Panc1 (cell line): ENCODE measurements at regions not wholly inside any gene's neighbourhood (a gene's known extent, or its start where the extent isn't known, plus 50 kb on each side); places are given as distances from the start of the nearest gene placed in this dataset.

Experiments
- ATAC-seq: fragments of 200-7000 bp; cut with Tn5 transposase; 2 replicates; pipeline ENCODE4 v1.9.1; 2020; ENCODE audit warnings: mild to moderate bottlenecking, moderate library complexity
- BruUV-seq: library from RNA; stranded (reverse); fragments of 400-500 nt; replicated peaks from 2 replicates; lab custom pipeline; 2021; lab: Mats Ljungman, UMichigan
- CTCF ChIA-PET: fragments of 300-600 bp; sonication (Branson Sonifier 250); formaldehyde crosslinking; loops from one replicate; lab custom pipeline; 2022; ENCODE audit warnings: antibody characterized with exemption; lab: Charles Lee
- POLR2A ChIA-PET: fragments of 300-600 bp; sonication (Branson Sonifier 250); formaldehyde crosslinking; loops from one replicate; lab custom pipeline; 2022; ENCODE audit warnings: antibody characterized with exemption; lab: Charles Lee
- DNase-seq: peaks from one replicate; pipeline ENCODE4 v3.0.0-alpha.2; 2010; ENCODE audit warnings: low read depth, low spot score
- H3K27ac ChIP-seq: 2 replicates; pipeline ENCODE4 v1.5.1; 2011; ENCODE audit warnings: mild to moderate bottlenecking, low read length, inconsistent platforms
- H3K27me3 ChIP-seq: fragments of 200-500 bp; sonication (Bioruptor generic); 2 replicates; pipeline ENCODE4 v1.6.0; 2014; ENCODE audit warnings: low read length, inconsistent platforms; ENCODE audit not compliant: control insufficient read depth, insufficient read depth
- H3K36me3 ChIP-seq: fragments of 200-500 bp; sonication (Bioruptor generic); 2 replicates; pipeline ENCODE4 v1.5.1; 2014; ENCODE audit warnings: inconsistent platforms, mild to moderate bottlenecking, low read length, moderate library complexity; ENCODE audit not compliant: control insufficient read depth, insufficient read depth
- H3K4me1 ChIP-seq: 2 replicates; pipeline ENCODE4 v1.5.1; 2011; ENCODE audit warnings: inconsistent platforms, mild to moderate bottlenecking, low read length, moderate library complexity; ENCODE audit not compliant: control insufficient read depth, insufficient read depth
- H3K4me3 ChIP-seq, 2 experiments: 2 replicates each; pipeline ENCODE4 v1.5.1; 2011 to 2012; ENCODE audit warnings: low read depth in 2 of 2, low read length in 2 of 2, mild to moderate bottlenecking in 2 of 2, inconsistent platforms in 1 of 2, moderate library complexity in 1 of 2
- H3K9me3 ChIP-seq: fragments of 200-500 bp; sonication (Bioruptor generic); 2 replicates; pipeline ENCODE4 v1.5.1; 2014; ENCODE audit warnings: low read depth, mild to moderate bottlenecking, inconsistent platforms, low read length, moderate library complexity; ENCODE audit not compliant: control insufficient read depth, insufficient read depth
- POLR2AphosphoS5 ChIP-seq: IDR thresholded peaks from 2 replicates; pipeline ENCODE4 v1.6.1; 2012; ENCODE audit warnings: mild to moderate bottlenecking, low read depth, low read length, moderate library complexity
- REST ChIP-seq, 2 experiments: IDR thresholded peaks; 2 replicates each; pipeline ENCODE4 v1.6.1; 2011 to 2012; ENCODE audit warnings: low read depth in 2 of 2, control low read depth in 1 of 2, low read length in 1 of 2, mild to moderate bottlenecking in 1 of 2, moderate library complexity in 1 of 2; ENCODE audit not compliant: insufficient read depth in 1 of 2
- SIN3A ChIP-seq: IDR thresholded peaks from 2 replicates; pipeline ENCODE4 v1.6.1; 2012; ENCODE audit warnings: low read depth, mild to moderate bottlenecking, low read length, moderate library complexity, borderline replicate concordance; ENCODE audit not compliant: insufficient read depth
- TCF7L2 ChIP-seq: IDR thresholded peaks from 2 replicates; pipeline ENCODE4 v1.6.1; 2011; ENCODE audit warnings: mild to moderate bottlenecking, low read depth, low read length, inconsistent platforms
- in situ Hi-C: cut with HindIII; loops from 2 replicates; pipeline ENCODE4 v1.10.0; 2016; ENCODE audit warnings: low sequenced_read_pairs, low pct_unique_long_range_greater_than_20kb
- intact Hi-C: fragments of 100-400 bp; cut with micrococcal nuclease; formaldehyde crosslinking; loops from one replicate; pipeline ENCODE4 v1.10.0; 2022; ENCODE audit not compliant: unreplicated experiment
- TF ChIP-seq, protein P1 (sequence below): fragments of 450-650 bp; IDR thresholded peaks from 2 replicates; pipeline ENCODE4 v1.5.1; 2017; ENCODE audit warnings: mild to moderate bottlenecking

- no peaks in the 10 kb centered on the region for H3K4me1 ChIP-seq
- intact Hi-C loops: no loop called here
- H3K4me3 ChIP-seq: no peak overlapping the region
- no peak for TF ChIP-seq POLR2AphosphoS5
- TF ChIP-seq REST (IDR thresholded peaks at IDR 0.05; ENCODE audit: insufficient read depth in 1 of 2, low read depth in 2 of 2, low read length in 1 of 2): no peak
- TF ChIP-seq TCF7L2: no peak
- TF ChIP-seq, protein P1, sequence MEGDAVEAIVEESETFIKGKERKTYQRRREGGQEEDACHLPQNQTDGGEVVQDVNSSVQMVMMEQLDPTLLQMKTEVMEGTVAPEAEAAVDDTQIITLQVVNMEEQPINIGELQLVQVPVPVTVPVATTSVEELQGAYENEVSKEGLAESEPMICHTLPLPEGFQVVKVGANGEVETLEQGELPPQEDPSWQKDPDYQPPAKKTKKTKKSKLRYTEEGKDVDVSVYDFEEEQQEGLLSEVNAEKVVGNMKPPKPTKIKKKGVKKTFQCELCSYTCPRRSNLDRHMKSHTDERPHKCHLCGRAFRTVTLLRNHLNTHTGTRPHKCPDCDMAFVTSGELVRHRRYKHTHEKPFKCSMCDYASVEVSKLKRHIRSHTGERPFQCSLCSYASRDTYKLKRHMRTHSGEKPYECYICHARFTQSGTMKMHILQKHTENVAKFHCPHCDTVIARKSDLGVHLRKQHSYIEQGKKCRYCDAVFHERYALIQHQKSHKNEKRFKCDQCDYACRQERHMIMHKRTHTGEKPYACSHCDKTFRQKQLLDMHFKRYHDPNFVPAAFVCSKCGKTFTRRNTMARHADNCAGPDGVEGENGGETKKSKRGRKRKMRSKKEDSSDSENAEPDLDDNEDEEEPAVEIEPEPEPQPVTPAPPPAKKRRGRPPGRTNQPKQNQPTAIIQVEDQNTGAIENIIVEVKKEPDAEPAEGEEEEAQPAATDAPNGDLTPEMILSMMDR: no peak
- TF ChIP-seq SIN3A: no peak
- no peaks in the 10 kb centered on the region for H3K27me3 ChIP-seq
- no peaks in the 10 kb centered on the region for H3K9me3 ChIP-seq
- in situ Hi-C loops: no loop called here
- CTCF ChIA-PET: no interaction called here
- no peaks in the 10 kb centered on the region for H3K36me3 ChIP-seq
- DNase-seq (no peak), ATAC-seq (no peak)
- no TSS peak for BruUV-seq
- no peak overlapping the region for H3K27ac ChIP-seq
- POLR2A ChIA-PET: no interaction called here
Measured at GRCh38 chr3:6522191-6522590, 338.7 kb upstream of the GRM7 start.

- intact Hi-C loops: no loop called here
- in situ Hi-C loops: no loop called here
- no peak overlapping the region for H3K27ac ChIP-seq
- H3K27me3 ChIP-seq: no peaks in the 10 kb centered on the region
- BruUV-seq: no TSS peak
- H3K4me1 ChIP-seq: no peaks in the 10 kb centered on the region
- ATAC-seq (no peak), DNase-seq (no peak)
- TF ChIP-seq TCF7L2 (no peak), POLR2AphosphoS5 (no peak), SIN3A (no peak), REST (IDR thresholded peaks at IDR 0.05; ENCODE audit: insufficient read depth in 1 of 2, low read depth in 2 of 2, low read length in 1 of 2) (no peak)
- TF ChIP-seq, protein P1: no peak
- no peaks in the 10 kb centered on the region for H3K9me3 ChIP-seq
- ChIA-PET CTCF (no interaction called here), POLR2A (no interaction called here)
- no peak overlapping the region for H3K4me3 ChIP-seq
- H3K36me3 ChIP-seq: no peaks in the 10 kb centered on the region
Measured at GRCh38 chr3:6523043-6523442, 337.9 kb upstream of the GRM7 start.
